GM12878 (cell line): ENCODE measurements at regions not wholly inside any gene's neighbourhood (a gene's known extent, or its start where the extent isn't known, plus 50 kb on each side); places are given as distances from the start of the nearest gene placed in this dataset.

Experiments
- ATAC-seq: fragments of 200-7000 bp; cut with Tn5 transposase; 3 replicates; pipeline ENCODE4 v1.9.1; 2020; ENCODE audit warnings: mild to moderate bottlenecking, moderate library complexity
- BruUV-seq: library from RNA; stranded (reverse); fragments of 400-500 nt; replicated peaks from 2 replicates; lab custom pipeline; 2021; lab: Mats Ljungman, UMichigan
- CTCF ChIA-PET: fragments of 300-600 bp; sonication (Branson Sonifier 250); formaldehyde crosslinking; extraction: SDS; loops from one replicate; lab custom pipeline; 2021; ENCODE audit warnings: inconsistent platforms; lab: Yijun Ruan, JAX
- POLR2A ChIA-PET: fragments of 350-600 bp; formaldehyde crosslinking; extraction: SDS; loops from one replicate; lab custom pipeline; 2021; ENCODE audit warnings: inconsistent platforms; lab: Charles Lee
- RAD21 ChIA-PET: fragments of 300-600 bp; sonication (Branson Sonifier 250); formaldehyde crosslinking; loops from one replicate; lab custom pipeline; 2023; ENCODE audit warnings: antibody characterized with exemption; ENCODE audit not compliant: unreplicated experiment; lab: Charles Lee
- SMC1A ChIA-PET: fragments of 300-600 bp; sonication (Branson Sonifier 250); formaldehyde crosslinking; loops from one replicate; lab custom pipeline; 2023; ENCODE audit not compliant: unreplicated experiment, uncharacterized antibody; lab: Charles Lee
- DNase-seq: peaks from one replicate; pipeline ENCODE4 v3.0.0-alpha.2; 2011; ENCODE audit warnings: low read depth, low spot score
- FAIRE-seq: peaks from 3 replicates; lab custom pipeline; 2011; peaks lifted over from hg19 to GRCh38; lab: Jason Lieb, UNC
- H2AFZ ChIP-seq: 2 replicates; pipeline ENCODE4 v1.6.0; 2011; ENCODE audit warnings: low read depth, low read length, control low read depth; ENCODE audit not compliant: control insufficient read depth
- H3K27ac ChIP-seq: 2 replicates; pipeline ENCODE4 v1.5.1; 2011; ENCODE audit warnings: control low read depth; ENCODE audit not compliant: control insufficient read depth, insufficient read depth
- H3K27me3 ChIP-seq, 2 experiments: replicated peaks in 1 of 2; 2 replicates each; pipeline versions ENCODE4 v1.6.0 to v1.6.1; 2011; ENCODE audit warnings: low read length in 1 of 2; ENCODE audit not compliant: control insufficient read depth in 2 of 2, insufficient read depth in 2 of 2
- H3K36me3 ChIP-seq, 2 experiments: 2 replicates each; pipeline ENCODE4 v1.5.1; 2011; ENCODE audit warnings: low read length in 1 of 2; ENCODE audit not compliant: control insufficient read depth in 2 of 2, insufficient read depth in 2 of 2
- H3K4me1 ChIP-seq: 2 replicates; pipeline ENCODE4 v1.6.1; 2011; ENCODE audit warnings: mild to moderate bottlenecking, low read length, moderate library complexity, mixed read lengths; ENCODE audit not compliant: control insufficient read depth, insufficient read depth
- H3K4me2 ChIP-seq: 2 replicates; pipeline ENCODE4 v1.6.0; 2011; ENCODE audit warnings: control low read depth; ENCODE audit not compliant: control insufficient read depth, insufficient read depth
- H3K4me3 ChIP-seq: fragments of 200-600 bp; sonication (generic); 2 replicates; pipeline ENCODE4 v1.5.1; 2016
- H3K79me2 ChIP-seq: 2 replicates; pipeline ENCODE4 v1.6.0; 2011; ENCODE audit warnings: low read length; ENCODE audit not compliant: control insufficient read depth, insufficient read depth
- H3K9ac ChIP-seq: 2 replicates; pipeline ENCODE4 v1.8.0; 2011; ENCODE audit warnings: low read length, control low read depth, mixed read lengths; ENCODE audit not compliant: control insufficient read depth, insufficient read depth
- H3K9me3 ChIP-seq: replicated peaks from 3 replicates; pipeline ENCODE4 v1.5.1; 2011; ENCODE audit warnings: mild to moderate bottlenecking, low read length; ENCODE audit not compliant: control insufficient read depth, insufficient read depth
- H4K20me1 ChIP-seq: 2 replicates; pipeline ENCODE4 v1.6.0; 2011; ENCODE audit not compliant: control insufficient read depth, insufficient read depth
- EP300 ChIP-seq, 2 experiments: fragments of 150-350 bp in 1 of 2; IDR thresholded peaks; 2 replicates each; pipeline ENCODE4 v1.6.1; 2011 to 2012; ENCODE audit warnings: low read depth in 2 of 2, low read length in 2 of 2, borderline replicate concordance in 1 of 2, improper control_type of control experiment in 1 of 2, inconsistent platforms in 1 of 2; ENCODE audit not compliant: control insufficient read depth in 1 of 2
- KLF5 ChIP-seq: fragments of 450-650 bp; IDR thresholded peaks from 2 replicates; pipeline ENCODE4 v1.6.1; 2014; ENCODE audit warnings: mild to moderate bottlenecking; ENCODE audit not compliant: partially characterized antibody
- MEF2B ChIP-seq: fragments of 450-650 bp; IDR thresholded peaks from 2 replicates; pipeline ENCODE4 v1.6.1; 2018; ENCODE audit warnings: mild to moderate bottlenecking, moderate library complexity; ENCODE audit not compliant: partially characterized antibody, poor library complexity, severe bottlenecking
- NRF1 ChIP-seq: conservative IDR thresholded peaks from 2 replicates; pipeline ENCODE4 v1.6.1; 2011; ENCODE audit warnings: mild to moderate bottlenecking, low read depth, low read length, improper control_type of control experiment
- RAD51 ChIP-seq: fragments of 450-650 bp; IDR thresholded peaks from 2 replicates; pipeline ENCODE4 v1.6.1; 2016; ENCODE audit warnings: moderate library complexity, mild to moderate bottlenecking, inconsistent platforms
- SPI1 ChIP-seq: IDR thresholded peaks from 2 replicates; pipeline ENCODE4 v1.6.1; 2011; ENCODE audit warnings: low read depth, mild to moderate bottlenecking, low read length, moderate library complexity, borderline replicate concordance; ENCODE audit not compliant: insufficient read depth
- TAF1 ChIP-seq: IDR thresholded peaks from 2 replicates; pipeline ENCODE4 v1.6.1; 2011; ENCODE audit warnings: mild to moderate bottlenecking, low read depth, low read length, borderline replicate concordance
- TCF3 ChIP-seq: IDR thresholded peaks from 2 replicates; pipeline ENCODE4 v1.6.1; 2012; ENCODE audit warnings: low read depth, mild to moderate bottlenecking, low read length, borderline replicate concordance; ENCODE audit not compliant: insufficient read depth
- ZNF274 ChIP-seq: IDR thresholded peaks from one replicate; pipeline ENCODE4 v1.8.0; 2011; ENCODE audit not compliant: insufficient read length, insufficient read depth
- ZNF384 ChIP-seq: IDR thresholded peaks from 2 replicates; pipeline ENCODE4 v1.6.1; 2012; ENCODE audit warnings: low read depth, mild to moderate bottlenecking, low read length, improper control_type of control experiment, borderline replicate concordance
- WGBS: methylation state at CpG from one replicate; pipeline ENCODE4 v1.1.6; 2016; ENCODE audit warnings: low lambda C conversion rate; ENCODE audit not compliant: insufficient replicate concordance, insufficient coverage; ENCODE audit errors: missing lambda C conversion rate; 5-methylcytosine and 5-hydroxymethylcytosine counted together
- in situ Hi-C: fragments of 300-500 bp; cut with MboI; formaldehyde crosslinking; loops from 9 replicates; pipeline ENCODE4 v1.14.3; 2018; ENCODE audit warnings: mixed read lengths
- intact Hi-C: fragments of 100-400 bp; cut with micrococcal nuclease; formaldehyde crosslinking; loops from one replicate; pipeline ENCODE4 v1.14.2; 2022; ENCODE audit not compliant: unreplicated experiment

DNA sequence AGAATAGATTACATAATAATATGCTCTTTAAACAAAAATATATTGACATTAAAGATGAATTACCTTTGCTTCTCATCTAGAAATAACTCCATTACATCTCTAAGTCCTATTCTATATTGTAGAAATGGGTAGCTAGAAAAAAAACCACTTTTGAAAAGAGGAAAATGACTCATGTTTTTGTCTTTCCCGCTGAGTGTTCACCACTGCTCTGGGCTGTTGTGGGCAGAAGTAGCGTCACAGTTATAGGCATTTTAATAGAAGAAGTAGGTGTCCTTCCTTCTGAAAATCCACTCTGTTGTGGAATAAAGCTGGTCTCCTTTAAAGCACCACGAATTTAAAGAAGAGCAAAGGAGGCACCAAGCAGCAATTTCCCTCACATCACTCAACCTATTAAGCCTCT, 117.6 kb upstream of the NFE2L3 start:
- intact Hi-C loops: no loop called here
- SMC1A ChIA-PET: no interaction called here
- TF ChIP-seq MEF2B (no peak), TCF3 (no peak), ZNF384 (no peak), NRF1 (no peak), EP300 (IDR thresholded peaks at IDR 0.05; ENCODE audit: borderline replicate concordance in 1 of 2, control insufficient read depth in 1 of 2, low read depth in 2 of 2, low read length in 2 of 2) (no peak)
- no peaks in the 10 kb centered on the region for H4K20me1 ChIP-seq
- H3K4me2 ChIP-seq: no peak overlapping the region
- H3K4me3 ChIP-seq: no peak overlapping the region
- no peak overlapping the region for H3K27ac ChIP-seq
- in situ Hi-C loops: no loop called here
- BruUV-seq: no TSS peak
- CTCF ChIA-PET: no interaction called here
- H3K36me3 ChIP-seq: no peaks in the 10 kb centered on the region
- H3K79me2 ChIP-seq: no peaks in the 10 kb centered on the region
- ATAC-seq (no peak), DNase-seq (no peak), FAIRE-seq (no peak)
- no peak overlapping the region for H2AFZ ChIP-seq
- H3K9me3 ChIP-seq: no peaks in the 10 kb centered on the region
- H3K27me3 ChIP-seq: peaks cover 0 to 4% of the 10 kb centered on the region in 2 experiments; a peak in 3 of 4 replicates
- POLR2A ChIA-PET: no interaction called here
- no peaks in the 10 kb centered on the region for H3K4me1 ChIP-seq
- no peak overlapping the region for H3K9ac ChIP-seq
- RAD21 ChIA-PET: no interaction called here
- 19% methylated on average over 3 of the region's 3 CpGs for WGBS

DNA sequence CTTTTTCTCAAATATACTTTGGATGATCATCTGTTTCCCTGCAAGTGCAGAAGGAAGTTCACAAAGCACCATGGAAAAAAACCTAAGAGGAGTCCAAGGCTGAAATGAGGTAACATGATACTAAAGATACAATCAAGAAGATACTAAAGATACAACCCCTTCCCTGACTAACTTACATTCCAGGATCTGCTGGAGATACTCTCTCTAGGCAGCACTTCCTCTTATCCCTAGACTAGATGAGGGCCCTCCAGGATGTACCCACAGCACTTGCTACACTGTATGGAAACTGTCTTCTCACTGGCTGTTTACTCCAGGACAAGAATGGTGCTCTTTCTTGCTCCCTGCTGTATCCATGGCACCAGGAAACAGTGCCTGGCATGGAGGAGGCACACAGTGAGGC, 116.4 kb upstream of the NFE2L3 start:
- FAIRE-seq: no peak
- in situ Hi-C loops: no loop called here

More for the DNA sequence above, 116.4 kb upstream of the NFE2L3 start:
- H3K4me3 ChIP-seq: no peak overlapping the region
- ChIA-PET CTCF (no interaction called here), SMC1A (no interaction called here), POLR2A (no interaction called here), RAD21 (no interaction called here)
- TF ChIP-seq TAF1: no peak
- TF ChIP-seq RAD51: no peak
- no peak for TF ChIP-seq ZNF274
- TF ChIP-seq SPI1: 0 out of 2 replicates have a peak, but pooled peaks have one; percentile 9
- TF ChIP-seq KLF5: no peak
- H3K4me2 ChIP-seq: no peak overlapping the region
- no peak for DNase-seq
- no peak overlapping the region for H3K9ac ChIP-seq
- H3K36me3 ChIP-seq: no peaks in the 10 kb centered on the region
- no peaks in the 10 kb centered on the region for H4K20me1 ChIP-seq
- H3K4me1 ChIP-seq: no peaks in the 10 kb centered on the region
- peaks cover 3 to 9% of the 10 kb centered on the region in 2 experiments for H3K27me3 ChIP-seq
- intact Hi-C loops: no loop called here
- no peak overlapping the region for H2AFZ ChIP-seq
- no TSS peak for BruUV-seq
- no peak for ATAC-seq
- no peaks in the 10 kb centered on the region for H3K9me3 ChIP-seq
- H3K79me2 ChIP-seq: no peaks in the 10 kb centered on the region
- no peak overlapping the region for H3K27ac ChIP-seq
